ENCODE measurements at regions not wholly inside any gene's neighbourhood (a gene's known extent, or its start where the extent isn't known, plus 50 kb on each side); places are given as distances from the start of the nearest gene placed in this dataset.

DNA sequence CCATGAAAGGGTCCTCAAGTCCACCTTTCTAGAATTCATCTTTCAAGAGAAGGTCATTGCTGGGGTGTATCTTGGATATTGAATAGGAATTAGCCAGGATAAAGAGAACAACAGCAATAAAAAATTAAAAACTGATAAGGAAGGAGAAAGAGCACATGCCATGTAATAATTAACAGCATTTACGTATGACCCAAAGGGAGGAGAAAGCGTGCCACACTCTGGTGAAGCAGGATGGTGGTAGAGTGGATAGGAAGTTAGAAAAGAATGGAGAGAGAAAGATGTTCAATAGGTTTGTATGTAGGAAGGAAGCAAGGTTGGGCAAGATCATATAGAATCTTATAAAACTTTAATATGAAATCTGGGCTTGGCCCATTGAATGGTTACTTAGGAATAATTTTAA is 751.5 kb downstream of the MAT2B start:
- H3K9ac ChIP-seq (ENCODE audit: low read length) = no peak overlapping the region
- no peak for DNase-seq
- H2AFZ ChIP-seq (ENCODE audit: low read depth, low read length) = no peak overlapping the region
- no peak overlapping the region for H2BK12ac ChIP-seq (ENCODE audit: low read length in 2 of 2)
- no peak overlapping the region for H4K8ac ChIP-seq (ENCODE audit: low read length)
- H3K14ac ChIP-seq (ENCODE audit: low read length in 2 of 2) = no peak overlapping the region
- H3K23ac ChIP-seq (ENCODE audit: low read length in 2 of 2) = no peak overlapping the region
- H3K4me3 ChIP-seq (ENCODE audit: insufficient read depth in 1 of 2, low read depth in 1 of 2, low read length in 2 of 2) = no peak overlapping the region
- no peak overlapping the region for H3K27ac ChIP-seq (ENCODE audit: low read length, poor library complexity, severe bottlenecking)
- no peaks in the 10 kb centered on the region for H3K27me3 ChIP-seq (ENCODE audit: control insufficient read depth in 1 of 2, insufficient read depth in 1 of 2, low read length in 2 of 2)
- H3K79me1 ChIP-seq (replicated peaks; ENCODE audit: low read length, poor library complexity, severe bottlenecking) = no peaks in the 10 kb centered on the region
- no peak overlapping the region for H4K91ac ChIP-seq (ENCODE audit: low read length)
- no peaks in the 10 kb centered on the region for H3K9me3 ChIP-seq (ENCODE audit: control insufficient read depth, low read length)
- 99% methylated on average over 2 of the region's 2 CpGs for WGBS
- H2BK120ac ChIP-seq (ENCODE audit: low read depth, low read length) = no peak overlapping the region
- no peak overlapping the region for H3K18ac ChIP-seq (ENCODE audit: low read depth in 1 of 2, low read length in 2 of 2)
- no peak overlapping the region for H3K4me2 ChIP-seq (ENCODE audit: low read length, poor library complexity, severe bottlenecking)
- H3K4me1 ChIP-seq (ENCODE audit: control insufficient read depth, insufficient read depth, low read depth, low read length) = no peaks in the 10 kb centered on the region
- H2AK5ac ChIP-seq (ENCODE audit: low read length, severe bottlenecking) = no peak overlapping the region
- H3K36me3 ChIP-seq (ENCODE audit: control insufficient read depth in 1 of 2, insufficient read depth in 2 of 2, low read depth in 1 of 2, low read length in 2 of 2) = no peaks in the 10 kb centered on the region
- no peak overlapping the region for H2BK5ac ChIP-seq (ENCODE audit: low read depth, low read length, poor library complexity, severe bottlenecking)
- no peak overlapping the region for H2BK15ac ChIP-seq (ENCODE audit: low read depth, poor library complexity, severe bottlenecking)
- H3K4ac ChIP-seq (ENCODE audit: low read depth in 1 of 2, low read length in 2 of 2) = no peak overlapping the region

GRCh38 chr5:164265566-164265965 is 760.1 kb downstream of the MAT2B start:
- Histone ChIP-seq H3K4me2 (ENCODE audit: low read length, poor library complexity, severe bottlenecking) (no peak overlapping the region), H2BK12ac (ENCODE audit: low read length in 2 of 2) (no peak overlapping the region), H2BK15ac (ENCODE audit: low read depth, poor library complexity, severe bottlenecking) (no peak overlapping the region), H2AFZ (ENCODE audit: low read depth, low read length) (no peak overlapping the region), H4K91ac (ENCODE audit: low read length) (no peak overlapping the region), H3K9ac (ENCODE audit: low read length) (no peak overlapping the region), H3K18ac (ENCODE audit: low read depth in 1 of 2, low read length in 2 of 2) (no peak overlapping the region), H3K27me3 (ENCODE audit: control insufficient read depth in 1 of 2, insufficient read depth in 1 of 2, low read length in 2 of 2) (no peaks in the 10 kb centered on the region), H2AK5ac (ENCODE audit: low read length, severe bottlenecking) (no peak overlapping the region), H3K23ac (ENCODE audit: low read length in 2 of 2) (no peak overlapping the region), H3K14ac (ENCODE audit: low read length in 2 of 2) (no peak overlapping the region), H3K4me3 (ENCODE audit: insufficient read depth in 1 of 2, low read depth in 1 of 2, low read length in 2 of 2) (no peak overlapping the region), H3K4ac (ENCODE audit: low read depth in 1 of 2, low read length in 2 of 2) (no peak overlapping the region), H2BK120ac (ENCODE audit: low read depth, low read length) (no peak overlapping the region), H4K8ac (ENCODE audit: low read length) (no peak overlapping the region), H3K9me3 (ENCODE audit: control insufficient read depth, low read length) (peaks cover 8% of the 10 kb centered on the region), H2BK5ac (ENCODE audit: low read depth, low read length, poor library complexity, severe bottlenecking) (no peak overlapping the region), H3K79me1 (replicated peaks; ENCODE audit: low read length, poor library complexity, severe bottlenecking) (no peaks in the 10 kb centered on the region), H3K36me3 (ENCODE audit: control insufficient read depth in 1 of 2, insufficient read depth in 2 of 2, low read depth in 1 of 2, low read length in 2 of 2) (no peaks in the 10 kb centered on the region), H3K27ac (ENCODE audit: low read length, poor library complexity, severe bottlenecking) (no peak overlapping the region), H3K4me1 (ENCODE audit: control insufficient read depth, insufficient read depth, low read depth, low read length) (no peaks in the 10 kb centered on the region)
- DNase-seq = no peak
- WGBS = 100% methylated on average over 1 of the region's 1 CpG

DNA sequence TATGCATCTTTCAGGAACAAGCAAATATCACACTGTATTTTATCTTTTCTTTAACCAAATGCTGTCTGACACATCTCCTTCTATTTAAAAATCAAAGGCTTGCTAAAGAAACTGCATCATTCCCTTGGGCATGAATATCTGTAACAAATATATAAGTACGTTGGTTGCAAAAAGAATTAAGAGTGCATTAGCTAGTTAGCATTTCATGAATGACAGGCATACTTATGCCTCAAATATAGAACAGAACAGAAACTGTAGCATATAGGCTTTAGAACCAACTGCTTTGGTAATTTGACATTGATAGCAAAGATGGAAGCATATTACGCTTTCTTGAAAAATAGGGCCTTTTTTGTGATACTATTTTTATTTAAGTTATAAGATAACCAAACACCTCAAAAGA is 761.2 kb downstream of the MAT2B start:
- no CpG with 5 or more reads among the region's 2 CpGs for WGBS
- no peak overlapping the region for H3K4me3 ChIP-seq (ENCODE audit: insufficient read depth in 1 of 2, low read depth in 1 of 2, low read length in 2 of 2)
- no peaks in the 10 kb centered on the region for H3K36me3 ChIP-seq (ENCODE audit: control insufficient read depth in 1 of 2, insufficient read depth in 2 of 2, low read depth in 1 of 2, low read length in 2 of 2)
- H2BK15ac ChIP-seq (ENCODE audit: low read depth, poor library complexity, severe bottlenecking) = no peak overlapping the region
- no peak overlapping the region for H3K27ac ChIP-seq (ENCODE audit: low read length, poor library complexity, severe bottlenecking)
- H3K18ac ChIP-seq (ENCODE audit: low read depth in 1 of 2, low read length in 2 of 2) = no peak overlapping the region
- H3K14ac ChIP-seq (ENCODE audit: low read length in 2 of 2) = no peak overlapping the region
- DNase-seq = no peak
- H2BK12ac ChIP-seq (ENCODE audit: low read length in 2 of 2) = no peak overlapping the region
- no peak overlapping the region for H3K4me2 ChIP-seq (ENCODE audit: low read length, poor library complexity, severe bottlenecking)
- no peak overlapping the region for H4K8ac ChIP-seq (ENCODE audit: low read length)
- H3K79me1 ChIP-seq (replicated peaks; ENCODE audit: low read length, poor library complexity, severe bottlenecking) = no peaks in the 10 kb centered on the region
- no peak overlapping the region for H3K9ac ChIP-seq (ENCODE audit: low read length)
- H3K4ac ChIP-seq (ENCODE audit: low read depth in 1 of 2, low read length in 2 of 2) = no peak overlapping the region
- no peak overlapping the region for H4K91ac ChIP-seq (ENCODE audit: low read length)
- H3K9me3 ChIP-seq (ENCODE audit: control insufficient read depth, low read length) = peaks cover 8% of the 10 kb centered on the region
- no peak overlapping the region for H3K23ac ChIP-seq (ENCODE audit: low read length in 2 of 2)
- no peak overlapping the region for H2AFZ ChIP-seq (ENCODE audit: low read depth, low read length)
- H2BK120ac ChIP-seq (ENCODE audit: low read depth, low read length) = no peak overlapping the region
- no peak overlapping the region for H2BK5ac ChIP-seq (ENCODE audit: low read depth, low read length, poor library complexity, severe bottlenecking)
- H2AK5ac ChIP-seq (ENCODE audit: low read length, severe bottlenecking) = no peak overlapping the region
- no peaks in the 10 kb centered on the region for H3K4me1 ChIP-seq (ENCODE audit: control insufficient read depth, insufficient read depth, low read depth, low read length)
- H3K27me3 ChIP-seq (ENCODE audit: control insufficient read depth in 1 of 2, insufficient read depth in 1 of 2, low read length in 2 of 2) = no peaks in the 10 kb centered on the region

- Histone ChIP-seq H4K91ac (ENCODE audit: low read length) (no peak overlapping the region), H3K9ac (ENCODE audit: low read length) (no peak overlapping the region), H3K27ac (ENCODE audit: low read length, poor library complexity, severe bottlenecking) (no peak overlapping the region), H4K8ac (ENCODE audit: low read length) (no peak overlapping the region), H3K27me3 (ENCODE audit: control insufficient read depth in 1 of 2, insufficient read depth in 1 of 2, low read length in 2 of 2) (no peaks in the 10 kb centered on the region), H3K18ac (ENCODE audit: low read depth in 1 of 2, low read length in 2 of 2) (no peak overlapping the region), H3K36me3 (ENCODE audit: control insufficient read depth in 1 of 2, insufficient read depth in 2 of 2, low read depth in 1 of 2, low read length in 2 of 2) (no peaks in the 10 kb centered on the region), H3K4me3 (ENCODE audit: insufficient read depth in 1 of 2, low read depth in 1 of 2, low read length in 2 of 2) (no peak overlapping the region), H3K9me3 (ENCODE audit: control insufficient read depth, low read length) (no peaks in the 10 kb centered on the region), H2AK5ac (ENCODE audit: low read length, severe bottlenecking) (no peak overlapping the region), H3K23ac (ENCODE audit: low read length in 2 of 2) (no peak overlapping the region), H2AFZ (ENCODE audit: low read depth, low read length) (no peak overlapping the region), H2BK12ac (ENCODE audit: low read length in 2 of 2) (no peak overlapping the region), H3K14ac (ENCODE audit: low read length in 2 of 2) (no peak overlapping the region), H3K4me1 (ENCODE audit: control insufficient read depth, insufficient read depth, low read depth, low read length) (no peaks in the 10 kb centered on the region), H3K4ac (ENCODE audit: low read depth in 1 of 2, low read length in 2 of 2) (no peak overlapping the region), H2BK5ac (ENCODE audit: low read depth, low read length, poor library complexity, severe bottlenecking) (no peak overlapping the region), H2BK120ac (ENCODE audit: low read depth, low read length) (no peak overlapping the region), H2BK15ac (ENCODE audit: low read depth, poor library complexity, severe bottlenecking) (no peak overlapping the region), H3K79me1 (replicated peaks; ENCODE audit: low read length, poor library complexity, severe bottlenecking) (no peaks in the 10 kb centered on the region), H3K4me2 (ENCODE audit: low read length, poor library complexity, severe bottlenecking) (no peak overlapping the region)
- 40% methylated on average over 1 of the region's 2 CpGs for WGBS
- DNase-seq = peak; percentile 4
Measured at GRCh38 chr5:164277720-164278119, 772.3 kb downstream of the MAT2B start.
